Natural killer cell (primary cell): ENCODE measurements at regions not wholly inside any gene's neighbourhood (a gene's known extent, or its start where the extent isn't known, plus 50 kb on each side); places are given as distances from the start of the nearest gene placed in this dataset.

Experiments
- ATAC-seq, 3 donors: fragments of 150-1000 bp in 2 of 3; fragments of 200-7000 bp in 1 of 3; cut with Tn5 transposase; 1 replicate in 1 of 3; 2 replicates in 2 of 3; pipeline ENCODE4 v1.10.0; 2021; ENCODE audit warnings: mild to moderate bottlenecking in 2 of 3, moderate library complexity in 2 of 3
- DNase-seq, 2 donors: peaks; one replicate each; pipeline versions ENCODE4 v3.0.0 to v3.0.0-alpha.2; 2013 to 2021; ENCODE audit warnings: mixed read lengths in 1 of 2
- H3K27ac ChIP-seq: one replicate; pipeline ENCODE4 v1.5.1; 2013; ENCODE audit warnings: mild to moderate bottlenecking, low read length
- H3K27me3 ChIP-seq: one replicate; pipeline ENCODE4 v1.6.1; 2013; ENCODE audit warnings: low read length; ENCODE audit not compliant: control insufficient read depth, insufficient read depth
- H3K36me3 ChIP-seq: one replicate; pipeline ENCODE4 v1.6.1; 2013; ENCODE audit warnings: low read length; ENCODE audit not compliant: control insufficient read depth, insufficient read depth
- H3K4me1 ChIP-seq: one replicate; pipeline ENCODE4 v1.6.1; 2013; ENCODE audit warnings: low read length; ENCODE audit not compliant: control insufficient read depth, insufficient read depth
- H3K4me3 ChIP-seq: one replicate; pipeline ENCODE4 v1.5.1; 2013; ENCODE audit warnings: low read length
- H3K9me3 ChIP-seq: one replicate; pipeline ENCODE4 v1.6.1; 2013; ENCODE audit warnings: low read length; ENCODE audit not compliant: control insufficient read depth, insufficient read depth
- H3K27ac Mint-ChIP-seq, 2 donors: one replicate each; pipeline ENCODE4 v1.8.0; 2022; ENCODE audit warnings: mild to moderate bottlenecking in 2 of 2, mixed read lengths in 2 of 2, moderate library complexity in 1 of 2
- H3K27me3 Mint-ChIP-seq, 2 donors: one replicate each; pipeline ENCODE4 v1.8.0; 2022; ENCODE audit warnings: low read depth in 2 of 2, mixed read lengths in 2 of 2
- H3K36me3 Mint-ChIP-seq: one replicate; pipeline ENCODE4 v1.8.0; 2022; ENCODE audit warnings: mixed read lengths
- H3K4me1 Mint-ChIP-seq, 2 donors: one replicate each; pipeline ENCODE4 v1.8.0; 2022; ENCODE audit warnings: mixed read lengths in 2 of 2
- H3K4me3 Mint-ChIP-seq: one replicate; pipeline ENCODE4 v1.8.0; 2022; ENCODE audit warnings: mild to moderate bottlenecking, moderate library complexity, mixed read lengths
- H3K9me3 Mint-ChIP-seq, 2 donors: one replicate each; pipeline ENCODE4 v1.8.0; 2022; ENCODE audit warnings: mixed read lengths in 2 of 2
- WGBS: methylation state at CpG from one replicate; pipeline ENCODE4 v1.1.7; 2013; ENCODE audit warnings: missing lambda C conversion rate; ENCODE audit not compliant: insufficient coverage; 5-methylcytosine and 5-hydroxymethylcytosine counted together
- intact Hi-C: fragments of 100-400 bp; cut with micrococcal nuclease; formaldehyde crosslinking; loops from one replicate; pipeline ENCODE4 v1.14.2; 2022
- TF ChIP-seq, protein P1 (sequence below): fragments of 200-600 bp; IDR thresholded peaks from one replicate; pipeline ENCODE4 v1.8.0; 2022; ENCODE audit warnings: antibody characterized with exemption

DNA sequence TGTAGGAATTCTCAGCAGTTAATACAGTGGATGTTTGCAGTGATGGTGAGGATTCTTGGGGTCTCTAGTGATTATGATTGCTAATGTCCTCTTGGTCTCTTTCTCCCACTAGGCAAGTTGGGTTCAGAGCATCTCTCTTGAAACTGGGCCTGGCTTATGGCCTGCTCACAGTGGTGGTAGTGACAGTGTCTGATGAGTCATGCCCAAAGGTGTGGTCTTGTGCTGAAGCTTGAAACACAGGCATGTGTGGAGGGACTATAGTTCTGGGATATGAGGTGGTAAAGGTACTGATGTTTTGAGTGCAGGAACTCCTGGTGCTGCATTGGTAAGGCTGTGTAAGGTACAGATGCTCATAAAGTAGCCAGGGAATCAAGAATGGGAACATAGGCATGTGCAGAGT lies 231.1 kb downstream of the FAM170A start:
- H3K27me3 ChIP-seq = no peaks in the 10 kb centered on the region
- H3K9me3 ChIP-seq = no peaks in the 10 kb centered on the region
- H3K36me3 ChIP-seq = no peaks in the 10 kb centered on the region
- H3K27ac Mint-ChIP-seq = no peak overlapping the region
- ATAC-seq = no peak
- H3K4me1 ChIP-seq = no peaks in the 10 kb centered on the region
- no peaks in the 10 kb centered on the region for H3K27me3 Mint-ChIP-seq
- no peaks in the 10 kb centered on the region for H3K36me3 Mint-ChIP-seq
- no peak overlapping the region for H3K4me3 Mint-ChIP-seq
- TF ChIP-seq, protein P1, sequence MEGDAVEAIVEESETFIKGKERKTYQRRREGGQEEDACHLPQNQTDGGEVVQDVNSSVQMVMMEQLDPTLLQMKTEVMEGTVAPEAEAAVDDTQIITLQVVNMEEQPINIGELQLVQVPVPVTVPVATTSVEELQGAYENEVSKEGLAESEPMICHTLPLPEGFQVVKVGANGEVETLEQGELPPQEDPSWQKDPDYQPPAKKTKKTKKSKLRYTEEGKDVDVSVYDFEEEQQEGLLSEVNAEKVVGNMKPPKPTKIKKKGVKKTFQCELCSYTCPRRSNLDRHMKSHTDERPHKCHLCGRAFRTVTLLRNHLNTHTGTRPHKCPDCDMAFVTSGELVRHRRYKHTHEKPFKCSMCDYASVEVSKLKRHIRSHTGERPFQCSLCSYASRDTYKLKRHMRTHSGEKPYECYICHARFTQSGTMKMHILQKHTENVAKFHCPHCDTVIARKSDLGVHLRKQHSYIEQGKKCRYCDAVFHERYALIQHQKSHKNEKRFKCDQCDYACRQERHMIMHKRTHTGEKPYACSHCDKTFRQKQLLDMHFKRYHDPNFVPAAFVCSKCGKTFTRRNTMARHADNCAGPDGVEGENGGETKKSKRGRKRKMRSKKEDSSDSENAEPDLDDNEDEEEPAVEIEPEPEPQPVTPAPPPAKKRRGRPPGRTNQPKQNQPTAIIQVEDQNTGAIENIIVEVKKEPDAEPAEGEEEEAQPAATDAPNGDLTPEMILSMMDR = no peak
- DNase-seq = no peak
- no peaks in the 10 kb centered on the region for H3K4me1 Mint-ChIP-seq
- intact Hi-C loops = no loop called here
- no peak overlapping the region for H3K27ac ChIP-seq
- peaks cover 5 to 19% of the 10 kb centered on the region in 2 donors for H3K9me3 Mint-ChIP-seq
- H3K4me3 ChIP-seq = no peak overlapping the region

- H3K27me3 Mint-ChIP-seq = no peaks in the 10 kb centered on the region
- Histone ChIP-seq H3K27me3 (no peaks in the 10 kb centered on the region), H3K27ac (no peak overlapping the region), H3K9me3 (no peaks in the 10 kb centered on the region), H3K4me3 (no peak overlapping the region), H3K36me3 (no peaks in the 10 kb centered on the region), H3K4me1 (no peaks in the 10 kb centered on the region)
- no peak overlapping the region for H3K27ac Mint-ChIP-seq
- no peaks in the 10 kb centered on the region for H3K4me1 Mint-ChIP-seq
- intact Hi-C loops = no loop called here
- no peak for DNase-seq
- WGBS = 94% methylated on average over 4 of the region's 4 CpGs
- TF ChIP-seq, protein P1 = no peak
- no peak overlapping the region for H3K4me3 Mint-ChIP-seq
- ATAC-seq = no peak
- H3K9me3 Mint-ChIP-seq = peaks cover 2 to 15% of the 10 kb centered on the region in 2 donors
- H3K36me3 Mint-ChIP-seq = no peaks in the 10 kb centered on the region
Observed at GRCh38 chr5:119862619-119863018, 233.3 kb downstream of the FAM170A start.

DNA sequence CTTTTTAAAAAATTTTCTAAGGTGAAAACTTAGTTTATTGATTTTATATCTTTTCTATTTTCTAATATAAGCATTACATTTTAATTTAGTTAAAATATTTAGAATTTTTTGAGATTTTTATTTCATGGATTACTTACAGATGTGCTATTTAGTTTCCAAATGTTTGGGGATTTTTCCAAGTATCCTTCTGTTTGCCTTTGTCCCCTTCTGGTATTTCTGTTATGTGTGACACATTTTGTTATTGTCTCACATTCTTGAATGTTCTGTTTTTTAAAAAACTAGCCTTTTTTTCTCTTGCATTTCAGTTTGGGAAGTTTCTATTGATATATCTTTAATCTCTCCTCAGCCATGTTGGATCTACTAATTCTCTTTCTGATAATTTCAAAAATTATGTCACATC lies 234.9 kb downstream of the FAM170A start:
- H3K27me3 Mint-ChIP-seq = no peaks in the 10 kb centered on the region

DNA sequence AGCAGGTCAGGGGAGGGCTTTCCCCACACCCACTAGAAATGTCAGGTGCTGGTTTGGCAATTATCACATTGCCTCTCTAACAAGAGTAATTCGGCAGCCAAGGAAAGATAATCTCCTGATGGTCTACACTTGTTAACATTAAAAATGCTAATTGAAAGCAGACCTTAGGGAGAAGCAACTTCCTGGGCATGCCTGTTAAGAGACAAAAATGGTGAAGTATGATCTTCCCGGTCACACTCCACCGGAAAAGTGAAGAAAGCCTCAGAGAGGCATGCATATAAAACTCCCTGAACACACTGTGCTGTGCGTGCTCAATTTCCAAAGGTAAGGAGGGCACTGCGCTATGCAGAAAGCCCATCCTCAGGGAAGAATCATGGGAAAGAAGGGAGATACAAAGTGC lies 244.3 kb downstream of the FAM170A start:
- H3K4me3 ChIP-seq = no peak overlapping the region
- 92% methylated on average over 5 of the region's 5 CpGs for WGBS
- H3K36me3 ChIP-seq = no peaks in the 10 kb centered on the region
- ATAC-seq (no peak), DNase-seq (no peak)
- no peaks in the 10 kb centered on the region for H3K36me3 Mint-ChIP-seq
- no peaks in the 10 kb centered on the region for H3K4me1 Mint-ChIP-seq
- H3K4me3 Mint-ChIP-seq = no peak overlapping the region
- intact Hi-C loops = no loop called here
- H3K4me1 ChIP-seq = no peaks in the 10 kb centered on the region
- no peak overlapping the region for H3K27ac ChIP-seq
- H3K27me3 Mint-ChIP-seq = no peaks in the 10 kb centered on the region
- no peaks in the 10 kb centered on the region for H3K27me3 ChIP-seq
- TF ChIP-seq, protein P1 = no peak
- H3K27ac Mint-ChIP-seq = no peak overlapping the region
- H3K9me3 ChIP-seq = no peaks in the 10 kb centered on the region
- H3K9me3 Mint-ChIP-seq = peaks cover 3 to 12% of the 10 kb centered on the region in 2 donors

More for the DNA sequence above, 234.9 kb downstream of the FAM170A start:
- H3K4me3 Mint-ChIP-seq = no peak overlapping the region
- no peak overlapping the region for H3K27ac Mint-ChIP-seq
- Histone ChIP-seq H3K27me3 (no peaks in the 10 kb centered on the region), H3K4me3 (no peak overlapping the region), H3K4me1 (no peaks in the 10 kb centered on the region), H3K36me3 (no peaks in the 10 kb centered on the region), H3K27ac (no peak overlapping the region), H3K9me3 (no peaks in the 10 kb centered on the region)
- no peaks in the 10 kb centered on the region for H3K4me1 Mint-ChIP-seq
- H3K9me3 Mint-ChIP-seq = peaks cover 5 to 13% of the 10 kb centered on the region in 2 donors
- ATAC-seq (no peak), DNase-seq (no peak)
- TF ChIP-seq, protein P1 = no peak
- intact Hi-C loops = no loop called here
- no peaks in the 10 kb centered on the region for H3K36me3 Mint-ChIP-seq
